ENCODE measurements at regions not wholly inside any gene's neighbourhood (a gene's known extent, or its start where the extent isn't known, plus 50 kb on each side); places are given as distances from the start of the nearest gene placed in this dataset.
A peak's percentile ranks its signal among the peaks of the same experiment; 100 is the strongest.

DNA sequence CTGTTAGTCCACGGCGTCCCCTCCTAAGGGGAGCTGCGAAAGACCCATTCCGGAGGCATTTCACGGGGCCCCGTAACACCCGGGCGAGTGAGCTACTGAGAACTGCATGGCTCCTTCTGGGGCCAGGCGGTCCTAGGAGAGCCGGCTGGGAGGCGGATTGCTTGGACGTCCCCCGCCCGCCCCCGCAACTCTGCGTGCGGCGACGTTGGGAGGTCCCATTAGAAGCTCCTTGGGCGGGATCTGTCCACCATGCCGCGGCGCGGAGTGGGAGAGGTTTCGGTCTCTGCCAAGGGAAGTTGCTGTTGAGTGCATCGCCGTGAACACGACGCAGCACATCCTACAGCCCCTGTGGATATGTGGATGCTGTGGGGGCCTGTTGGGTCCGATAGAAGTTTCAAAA, 85.4 kb upstream of the IGFBP7 start:
- no peak for DNase-seq (ENCODE audit: low spot score)
- ATAC-seq (ENCODE audit: low FRiP score), result no peak
- TF ChIP-seq, protein P1, sequence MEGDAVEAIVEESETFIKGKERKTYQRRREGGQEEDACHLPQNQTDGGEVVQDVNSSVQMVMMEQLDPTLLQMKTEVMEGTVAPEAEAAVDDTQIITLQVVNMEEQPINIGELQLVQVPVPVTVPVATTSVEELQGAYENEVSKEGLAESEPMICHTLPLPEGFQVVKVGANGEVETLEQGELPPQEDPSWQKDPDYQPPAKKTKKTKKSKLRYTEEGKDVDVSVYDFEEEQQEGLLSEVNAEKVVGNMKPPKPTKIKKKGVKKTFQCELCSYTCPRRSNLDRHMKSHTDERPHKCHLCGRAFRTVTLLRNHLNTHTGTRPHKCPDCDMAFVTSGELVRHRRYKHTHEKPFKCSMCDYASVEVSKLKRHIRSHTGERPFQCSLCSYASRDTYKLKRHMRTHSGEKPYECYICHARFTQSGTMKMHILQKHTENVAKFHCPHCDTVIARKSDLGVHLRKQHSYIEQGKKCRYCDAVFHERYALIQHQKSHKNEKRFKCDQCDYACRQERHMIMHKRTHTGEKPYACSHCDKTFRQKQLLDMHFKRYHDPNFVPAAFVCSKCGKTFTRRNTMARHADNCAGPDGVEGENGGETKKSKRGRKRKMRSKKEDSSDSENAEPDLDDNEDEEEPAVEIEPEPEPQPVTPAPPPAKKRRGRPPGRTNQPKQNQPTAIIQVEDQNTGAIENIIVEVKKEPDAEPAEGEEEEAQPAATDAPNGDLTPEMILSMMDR (IDR thresholded peaks at IDR 0.05), result no peak

DNA sequence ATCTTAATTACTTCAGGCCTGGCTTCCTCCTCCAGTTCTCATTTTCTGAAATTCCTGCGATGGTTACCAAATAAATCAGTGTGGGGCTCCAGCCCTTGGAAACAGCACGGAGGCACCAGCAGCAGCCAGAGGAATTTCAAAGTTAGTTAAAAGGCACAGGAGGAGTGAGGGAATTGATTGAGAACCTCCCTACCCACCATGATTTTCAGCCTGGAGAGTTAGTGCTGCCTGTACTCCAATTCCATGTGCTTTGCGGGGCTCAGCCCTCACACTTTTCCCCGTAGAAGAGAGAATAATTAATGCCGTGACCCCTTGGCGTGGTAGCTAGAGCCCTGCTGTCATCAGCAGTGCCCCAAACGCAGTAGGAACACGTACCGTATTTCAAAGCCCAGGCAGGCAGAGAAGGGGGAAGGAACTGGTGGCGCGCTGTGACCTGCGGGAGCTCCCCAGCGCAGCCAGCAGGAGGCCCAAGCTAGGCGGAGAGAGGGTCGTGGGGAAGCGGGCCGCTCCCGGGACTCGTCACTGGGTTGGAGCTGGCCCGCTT, 84.0 kb upstream of the IGFBP7 start:
- DNase-seq (ENCODE audit: low spot score), result no peak
- TF ChIP-seq, protein P1 (IDR thresholded peaks at IDR 0.05), result no peak
- ATAC-seq (ENCODE audit: low FRiP score), result peak; percentile 60

DNA sequence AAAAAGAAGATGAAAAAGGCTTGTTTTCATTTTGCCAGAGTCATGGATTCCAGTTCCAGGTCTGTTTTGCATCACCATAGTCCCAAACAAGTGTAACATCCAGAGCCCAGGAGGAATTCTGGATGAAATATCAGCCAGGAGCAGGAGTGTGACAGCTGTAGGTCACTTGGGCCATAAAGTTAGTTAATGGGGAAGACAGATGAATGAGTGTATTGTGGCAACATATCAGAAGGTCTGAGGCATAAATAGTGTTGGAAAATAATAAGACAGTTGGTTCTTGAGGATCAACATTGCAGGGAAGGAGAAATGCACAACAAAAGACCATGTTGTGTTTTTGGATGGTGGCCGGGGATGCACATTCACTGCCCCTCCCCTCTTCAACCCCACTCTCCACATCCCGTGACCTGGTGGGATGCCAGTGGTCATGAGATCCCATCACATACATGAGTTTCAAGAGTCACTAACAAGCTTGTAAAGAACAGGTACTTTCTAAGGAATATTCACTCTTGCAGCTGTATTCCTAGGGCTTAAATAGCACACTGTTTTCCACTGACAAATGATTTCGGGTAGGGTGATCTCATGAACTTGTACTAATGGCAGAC, 83.1 kb upstream of the IGFBP7 start:
- DNase-seq (ENCODE audit: low spot score), result no peak
- ATAC-seq (ENCODE audit: low FRiP score), result no peak

DNA sequence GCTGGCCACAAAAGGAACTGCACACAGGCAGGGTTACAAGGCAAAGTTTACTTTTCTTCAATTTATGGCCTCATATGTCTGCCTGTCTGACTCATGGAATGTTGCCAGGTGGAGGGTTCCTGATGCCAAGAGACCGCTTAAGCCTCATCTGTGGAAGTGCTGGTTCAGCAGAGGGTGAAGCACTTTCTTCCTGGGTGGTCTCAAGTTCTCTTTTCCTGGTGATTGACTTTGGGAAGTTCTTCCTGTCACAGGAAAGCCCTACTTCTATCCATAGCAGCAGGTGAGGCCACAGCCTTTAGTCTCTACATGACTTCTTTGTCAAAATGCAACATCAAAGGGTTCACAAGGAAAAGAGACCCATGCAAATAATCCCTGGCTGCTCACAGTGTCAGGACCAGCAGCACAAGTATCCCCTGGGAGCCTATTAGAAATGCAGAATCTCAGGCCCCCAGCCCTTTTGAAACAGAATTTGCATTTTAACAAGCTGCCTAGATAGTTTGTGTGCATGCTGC, 81.4 kb upstream of the IGFBP7 start:
- TF ChIP-seq, protein P1 (IDR thresholded peaks at IDR 0.05), result no peak
- DNase-seq (ENCODE audit: low spot score), result no peak
- ATAC-seq (ENCODE audit: low FRiP score), result no peak

More for the DNA sequence above, 83.1 kb upstream of the IGFBP7 start:
- TF ChIP-seq, protein P1 (IDR thresholded peaks at IDR 0.05), result no peak

DNA sequence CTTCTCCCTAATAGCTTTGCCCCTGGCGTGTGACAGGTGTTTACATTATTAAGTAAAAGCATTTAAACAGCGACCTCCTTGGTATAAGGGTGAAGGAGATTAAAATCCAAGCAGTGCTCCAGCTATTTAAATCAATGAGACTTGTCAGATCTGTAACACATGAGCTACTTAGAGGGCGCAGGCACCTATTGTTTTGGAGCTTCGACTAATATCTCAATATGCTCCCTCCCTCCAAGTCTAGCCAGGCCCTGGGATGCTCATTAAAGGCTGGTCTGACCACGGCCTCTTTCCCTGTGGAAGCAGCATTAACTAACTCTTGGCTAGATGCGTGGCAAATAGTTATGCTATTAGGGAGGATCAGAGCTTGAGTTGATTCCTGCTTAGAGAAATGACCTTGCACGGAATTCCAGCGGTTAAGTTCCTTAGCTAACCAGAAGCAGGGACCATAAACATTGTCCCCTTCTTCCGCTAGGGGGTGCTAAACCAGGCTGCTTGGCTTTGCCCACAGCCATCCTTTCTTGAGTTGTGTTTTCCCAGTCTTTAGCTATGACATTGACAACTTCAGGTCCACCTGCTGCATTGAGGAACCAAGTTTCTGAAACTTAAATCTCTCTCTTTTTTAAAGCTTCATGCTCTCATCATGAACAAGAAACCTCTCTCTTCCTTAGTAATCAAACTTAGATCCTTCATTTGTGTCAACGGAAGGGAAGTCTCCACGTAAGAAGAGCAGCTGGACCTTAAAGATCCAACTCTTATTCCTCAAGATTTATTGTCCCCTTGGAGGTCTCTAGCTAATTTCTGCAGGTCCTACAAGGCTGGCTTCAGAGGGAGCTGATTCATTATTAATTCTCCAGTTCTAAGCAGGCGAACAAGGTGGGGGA, 80.7 kb upstream of the IGFBP7 start:
- TF ChIP-seq, protein P1 (IDR thresholded peaks at IDR 0.05), result no peak
- DNase-seq (ENCODE audit: low spot score), result no peak
- ATAC-seq (ENCODE audit: low FRiP score), result no peak

DNA sequence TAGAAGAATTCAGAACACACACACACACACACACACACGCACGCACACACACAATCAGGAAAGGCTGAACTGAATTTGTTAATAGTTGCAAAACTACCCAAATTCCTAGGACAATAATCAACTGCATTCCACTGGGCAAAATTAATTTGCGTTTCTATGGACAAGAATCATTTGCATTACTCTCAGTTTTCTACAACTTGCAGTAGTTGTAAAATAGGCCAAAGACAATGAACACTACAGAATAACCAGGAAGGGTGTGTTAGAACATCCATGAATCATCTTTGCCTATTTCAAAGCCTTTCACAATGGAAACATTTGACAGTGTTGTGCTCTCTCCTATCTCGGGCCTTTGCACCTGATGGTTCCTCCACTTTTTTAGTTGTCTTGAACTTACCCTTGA, 77.1 kb upstream of the IGFBP7 start:
- ATAC-seq (ENCODE audit: low FRiP score) (no peak), DNase-seq (ENCODE audit: low spot score) (no peak)
- TF ChIP-seq, protein P1 (IDR thresholded peaks at IDR 0.05), result no peak

Data from omental fat pad (tissue), 3 donors.